ENCODE measurements at regions not wholly inside any gene's neighbourhood (a gene's known extent, or its start where the extent isn't known, plus 50 kb on each side); places are given as distances from the start of the nearest gene placed in this dataset.

GRCh38 chr7:22932896-22933295, 81.0 kb downstream of the HYCC1 start:
- TF ChIP-seq CTCF (IDR thresholded peaks at IDR 0.05) (no peak), RFX5 (IDR thresholded peaks at IDR 0.05) (no peak), ATOH8 (CRISPR knock-in tag; IDR thresholded peaks at IDR 0.05; ENCODE audit: low read depth) (no peak), HOXA7 (CRISPR knock-in tag; IDR thresholded peaks at IDR 0.05) (no peak)
